ENCODE measurements at regions not wholly inside any gene's neighbourhood (a gene's known extent, or its start where the extent isn't known, plus 50 kb on each side); places are given as distances from the start of the nearest gene placed in this dataset.
"Not testable (repeated sequence)": the region's sequence is repeated elsewhere in the genome, so short reads cannot be mapped to it uniquely, and the experiment has no call there.

- DNase-seq: no peak
Observed at GRCh38 chr3:140871022-140871421, 70.6 kb upstream of the SLC25A36 start.

GRCh38 chr3:140872165-140872564 lies 69.5 kb upstream of the SLC25A36 start:
- not testable (repeated sequence) for DNase-seq

- DNase-seq: no peak
Observed at GRCh38 chr3:140883428-140884040, 58.1 kb upstream of the SLC25A36 start.

GRCh38 chr3:140885697-140886096 lies 55.9 kb upstream of the SLC25A36 start:
- DNase-seq: not testable (repeated sequence)

Data from GDM1 (cell line).